22Rv1 (cell line): ENCODE measurements at regions not wholly inside any gene's neighbourhood (a gene's known extent, or its start where the extent isn't known, plus 50 kb on each side); places are given as distances from the start of the nearest gene placed in this dataset.

Experiments
- CTCF ChIP-seq: fragments of 450-650 bp; IDR thresholded peaks from 2 replicates; pipeline ENCODE4 v1.5.1; 2017; ENCODE audit warnings: mild to moderate bottlenecking
- ZFX ChIP-seq: fragments of 450-650 bp; IDR thresholded peaks from 2 replicates; pipeline ENCODE4 v1.6.1; 2017; ENCODE audit warnings: antibody characterized with exemption, borderline replicate concordance

DNA sequence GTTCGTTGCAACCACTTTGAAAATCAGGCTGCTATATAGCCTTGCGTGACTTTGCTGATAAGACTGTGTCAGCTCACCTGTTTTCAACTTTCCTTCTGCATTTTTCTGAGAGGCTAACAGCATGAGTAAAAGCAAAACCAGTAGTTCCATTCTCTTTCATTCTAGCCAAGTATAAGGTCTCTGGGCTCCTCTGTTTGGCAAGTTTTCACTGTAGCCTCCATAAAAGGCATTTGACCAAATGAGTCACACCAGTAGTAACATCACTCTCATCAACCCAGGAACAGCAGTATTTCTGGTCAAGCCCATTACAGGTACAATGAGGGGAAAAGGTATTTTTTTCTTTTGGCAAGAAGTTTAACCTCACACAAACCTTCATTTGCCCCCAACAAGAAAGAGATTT, 1149.8 kb upstream of the MIR17HG start:
- TF ChIP-seq CTCF, result no peak
- TF ChIP-seq ZFX, result no peak
